Endothelial cell of umbilical vein (primary cell): ENCODE measurements at regions not wholly inside any gene's neighbourhood (a gene's known extent, or its start where the extent isn't known, plus 50 kb on each side); places are given as distances from the start of the nearest gene placed in this dataset.

Experiments used
- POLR2A ChIP-seq: IDR thresholded peaks from 2 replicates; pipeline ENCODE4 v1.6.1; 2012; ENCODE audit warnings: low read depth, mild to moderate bottlenecking, control low read depth, low read length
- TF ChIP-seq, protein P1 (sequence below), 2 donors: IDR thresholded peaks; 1 replicate in 1 of 2; 2 replicates in 1 of 2; pipeline ENCODE4 v1.5.1; 2011; ENCODE audit warnings: low read length in 2 of 2, mild to moderate bottlenecking in 2 of 2, moderate library complexity in 2 of 2, control low read depth in 1 of 2, inconsistent platforms in 1 of 2, low read depth in 1 of 2; ENCODE audit not compliant: insufficient read depth in 1 of 2; ENCODE audit errors: extremely low read depth in 1 of 2

GRCh38 chr1:5720045-5720444, 272.2 kb downstream of the NPHP4 start:
- TF ChIP-seq, protein P1, sequence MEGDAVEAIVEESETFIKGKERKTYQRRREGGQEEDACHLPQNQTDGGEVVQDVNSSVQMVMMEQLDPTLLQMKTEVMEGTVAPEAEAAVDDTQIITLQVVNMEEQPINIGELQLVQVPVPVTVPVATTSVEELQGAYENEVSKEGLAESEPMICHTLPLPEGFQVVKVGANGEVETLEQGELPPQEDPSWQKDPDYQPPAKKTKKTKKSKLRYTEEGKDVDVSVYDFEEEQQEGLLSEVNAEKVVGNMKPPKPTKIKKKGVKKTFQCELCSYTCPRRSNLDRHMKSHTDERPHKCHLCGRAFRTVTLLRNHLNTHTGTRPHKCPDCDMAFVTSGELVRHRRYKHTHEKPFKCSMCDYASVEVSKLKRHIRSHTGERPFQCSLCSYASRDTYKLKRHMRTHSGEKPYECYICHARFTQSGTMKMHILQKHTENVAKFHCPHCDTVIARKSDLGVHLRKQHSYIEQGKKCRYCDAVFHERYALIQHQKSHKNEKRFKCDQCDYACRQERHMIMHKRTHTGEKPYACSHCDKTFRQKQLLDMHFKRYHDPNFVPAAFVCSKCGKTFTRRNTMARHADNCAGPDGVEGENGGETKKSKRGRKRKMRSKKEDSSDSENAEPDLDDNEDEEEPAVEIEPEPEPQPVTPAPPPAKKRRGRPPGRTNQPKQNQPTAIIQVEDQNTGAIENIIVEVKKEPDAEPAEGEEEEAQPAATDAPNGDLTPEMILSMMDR (IDR thresholded peaks at IDR 0.05; ENCODE audit: extremely low read depth in 1 of 2, insufficient read depth in 1 of 2, low read depth in 1 of 2, low read length in 2 of 2), result no peak
- TF ChIP-seq POLR2A, result no peak
